Fibroblast of skin of right quadriceps (primary cell): ENCODE measurements at regions not wholly inside any gene's neighbourhood (a gene's known extent, or its start where the extent isn't known, plus 50 kb on each side); places are given as distances from the start of the nearest gene placed in this dataset.

ENCODE experiments used
- DNase-seq: peaks from one replicate; pipeline ENCODE4 v3.0.0-alpha.2; 2013

DNA sequence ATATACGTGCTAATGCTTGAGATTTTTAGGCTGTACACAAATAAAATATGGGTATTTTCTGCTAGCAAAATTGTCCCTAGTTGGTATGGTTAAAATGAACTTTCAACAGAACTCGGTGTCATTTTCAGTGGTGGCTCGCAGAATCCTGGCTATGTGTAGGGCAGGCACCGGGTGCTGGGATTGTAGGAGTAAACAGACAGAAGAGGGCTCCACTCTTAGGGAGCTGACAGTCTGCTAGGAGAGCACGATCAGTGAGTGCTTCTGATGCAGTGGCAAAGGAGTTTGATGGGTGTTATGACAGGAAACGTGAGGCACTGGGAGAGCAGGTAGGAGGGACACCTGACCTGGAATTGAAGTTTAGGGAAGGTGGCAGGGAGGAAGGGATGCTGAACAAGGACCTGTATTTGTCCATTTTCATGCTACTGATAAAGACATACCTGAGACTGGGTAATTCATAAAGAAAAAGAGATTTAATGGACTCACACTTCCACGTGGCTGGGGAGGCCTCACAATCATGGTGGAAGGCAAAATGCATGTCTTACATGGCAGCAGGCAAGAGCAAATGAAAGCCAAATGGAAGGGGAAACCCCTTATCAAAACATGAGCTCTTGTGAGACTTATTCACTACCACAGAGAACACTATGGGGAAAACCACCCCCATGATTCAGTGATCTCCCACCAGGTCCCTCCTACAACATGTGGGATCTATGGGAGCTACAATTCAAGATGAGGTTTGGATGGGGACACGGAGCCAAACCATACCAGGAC is 105.4 kb upstream of the LCLAT1 start:
- no peak for DNase-seq

DNA sequence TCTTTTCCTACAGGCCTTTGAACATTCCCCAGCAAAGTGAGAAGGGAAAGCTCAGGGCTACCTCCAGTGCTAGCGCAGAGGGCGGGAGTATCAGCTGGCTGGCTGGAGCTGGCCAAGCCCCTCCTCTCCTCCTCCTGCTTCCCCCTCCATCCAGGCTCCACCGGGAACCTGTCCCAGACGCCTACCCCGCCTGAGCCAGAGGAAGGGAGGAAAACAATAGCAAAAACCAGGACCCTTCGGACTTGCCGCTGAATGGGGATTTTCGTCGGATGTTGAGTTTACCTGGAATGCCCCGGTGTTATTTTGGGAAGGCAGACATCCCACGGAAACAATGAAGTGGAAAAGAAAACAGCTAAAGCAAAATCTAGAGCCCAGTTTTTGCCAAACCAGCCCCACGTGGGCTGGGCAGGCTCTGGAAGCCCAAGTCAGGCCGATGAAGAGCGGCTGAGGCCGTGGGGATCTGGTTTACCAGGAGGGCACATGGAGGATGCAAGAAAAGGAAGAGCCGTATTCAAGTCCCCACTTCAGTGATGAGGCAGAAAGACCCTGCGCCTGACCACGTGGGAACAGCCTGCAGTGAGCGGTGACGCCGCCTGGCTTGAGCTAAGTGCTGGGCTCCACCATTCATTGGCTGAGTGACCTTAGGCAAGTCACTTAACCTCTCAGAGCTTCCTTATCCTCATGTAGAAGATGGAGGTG is 100.4 kb upstream of the LCLAT1 start:
- DNase-seq: no peak

- no peak for DNase-seq
Observed at GRCh38 chr2:30348825-30349224, 98.2 kb upstream of the LCLAT1 start.

GRCh38 chr2:30349691-30350090 is 97.4 kb upstream of the LCLAT1 start:
- peak; percentile 37 for DNase-seq

DNA sequence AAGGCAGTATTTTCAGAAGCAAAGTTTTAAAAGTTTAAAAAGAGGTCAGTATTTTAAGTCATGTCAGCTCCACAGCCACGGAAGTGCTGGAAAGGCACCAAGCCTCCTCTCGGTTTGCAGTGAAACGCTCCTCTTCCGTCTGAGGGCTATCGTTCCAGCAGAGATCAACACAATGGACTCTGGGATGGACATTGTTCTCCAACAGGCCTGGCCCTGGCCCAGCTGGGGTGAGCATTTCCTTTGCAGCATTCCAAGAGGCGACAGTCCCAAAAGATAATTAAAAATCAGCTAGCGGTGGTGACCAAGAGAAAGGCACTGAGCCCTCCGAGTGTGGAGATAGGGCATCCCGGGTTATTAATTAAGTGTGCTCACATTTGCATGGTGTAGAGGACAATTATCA is 95.9 kb upstream of the LCLAT1 start:
- DNase-seq: no peak

- no peak for DNase-seq
Observed at GRCh38 chr2:30351949-30352348, 95.1 kb upstream of the LCLAT1 start.

DNA sequence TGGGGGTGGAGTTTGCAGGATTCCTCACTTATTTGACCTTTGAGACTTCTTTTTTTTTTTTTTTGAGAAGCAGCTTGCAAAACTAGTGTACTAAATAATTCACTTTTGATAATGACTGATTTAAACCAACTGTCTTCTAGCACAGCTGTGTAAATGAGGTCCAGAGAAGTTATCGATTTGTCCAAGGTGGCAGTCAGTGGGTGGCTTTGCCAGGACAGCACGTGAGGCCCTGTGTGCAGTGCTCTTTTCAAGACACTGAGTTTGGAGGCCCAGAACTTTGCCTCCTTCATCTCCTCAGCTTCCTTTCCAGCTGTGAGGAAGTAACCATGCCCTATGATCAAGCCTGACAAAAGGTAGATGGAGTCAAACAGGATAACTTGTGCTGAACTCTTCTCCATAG is 92.9 kb upstream of the LCLAT1 start:
- no peak for DNase-seq

DNA sequence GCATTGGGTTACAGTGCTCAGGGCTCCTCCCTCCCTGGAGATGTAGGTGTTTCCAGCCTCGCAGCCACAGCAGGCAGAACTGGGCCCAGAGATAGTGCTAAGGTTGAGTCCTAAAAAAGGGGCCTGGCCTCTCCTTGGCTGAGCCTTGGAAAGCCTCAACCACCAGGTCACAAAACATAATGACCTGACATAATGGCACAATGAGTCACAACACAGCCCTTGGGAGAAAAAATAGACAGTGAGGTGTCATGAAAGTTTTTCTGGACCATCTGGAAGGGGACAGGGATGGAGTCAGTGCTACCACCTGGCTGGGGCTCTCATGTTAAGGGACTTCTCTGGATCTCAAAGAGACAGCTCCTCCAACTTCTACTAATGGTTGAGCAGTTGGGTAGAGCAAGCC is 92.4 kb upstream of the LCLAT1 start:
- no peak for DNase-seq

DNA sequence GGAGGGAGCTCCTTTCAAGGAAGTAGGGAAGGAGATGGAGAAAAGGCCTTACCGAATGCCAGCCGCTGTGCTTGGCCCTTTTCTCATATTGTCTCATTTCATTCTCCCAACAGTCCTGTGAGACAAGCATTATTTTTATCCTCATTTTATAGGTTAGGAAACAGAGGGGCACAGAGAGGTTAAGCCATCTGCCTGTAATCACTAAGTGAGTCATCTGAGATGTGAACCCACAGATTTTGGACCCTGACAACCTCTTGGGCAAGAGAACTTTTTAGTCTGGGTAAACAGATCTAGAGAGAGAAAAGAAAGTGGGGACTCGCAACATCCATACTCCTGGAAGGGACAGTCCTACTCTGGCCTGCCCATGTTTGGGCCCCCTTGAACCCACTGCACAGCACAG is 91.7 kb upstream of the LCLAT1 start:
- DNase-seq: no peak

DNA sequence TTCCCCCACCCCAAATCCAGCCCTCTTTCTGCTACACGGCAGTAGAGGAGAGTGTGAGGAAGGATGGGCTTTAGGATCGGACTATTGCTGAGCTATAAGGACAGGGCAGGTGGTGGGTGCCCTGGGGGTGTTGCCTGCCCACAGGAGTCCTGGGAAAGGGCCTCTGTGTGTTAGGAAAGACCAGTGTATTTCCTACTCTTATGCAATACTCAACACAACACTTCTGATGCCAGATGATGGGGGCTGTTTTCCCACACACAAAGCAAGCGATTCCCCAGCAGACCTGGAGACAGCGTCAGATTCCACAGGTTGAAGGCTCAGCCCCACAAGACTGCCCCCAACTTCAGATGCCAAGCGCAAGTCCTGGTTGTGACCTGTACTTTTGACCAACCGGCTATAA is 91.0 kb upstream of the LCLAT1 start:
- DNase-seq: no peak

GRCh38 chr2:30356776-30357175 is 90.3 kb upstream of the LCLAT1 start:
- no peak for DNase-seq

DNA sequence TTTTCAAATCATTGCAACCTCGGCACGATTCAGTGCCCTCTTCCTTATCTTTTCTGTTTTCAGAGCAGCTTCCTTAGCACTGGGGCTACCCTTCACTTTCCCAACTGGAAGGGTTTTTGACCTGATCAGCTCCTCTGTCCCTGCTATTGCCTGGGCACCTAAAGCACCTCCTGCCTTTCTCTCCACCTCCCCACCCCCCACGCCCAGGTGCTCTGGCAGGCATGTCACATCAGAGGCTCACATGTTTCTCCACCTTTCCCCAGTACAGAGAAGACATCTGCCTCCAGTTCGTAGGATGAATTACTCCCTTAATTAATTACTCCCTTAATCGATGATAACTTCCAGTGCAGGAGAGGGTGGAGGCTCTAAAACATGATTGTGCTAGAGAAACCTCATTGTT is 88.7 kb upstream of the LCLAT1 start:
- no peak for DNase-seq

- peak; percentile 54 for DNase-seq
Observed at GRCh38 chr2:30358842-30359241, 88.2 kb upstream of the LCLAT1 start.

DNA sequence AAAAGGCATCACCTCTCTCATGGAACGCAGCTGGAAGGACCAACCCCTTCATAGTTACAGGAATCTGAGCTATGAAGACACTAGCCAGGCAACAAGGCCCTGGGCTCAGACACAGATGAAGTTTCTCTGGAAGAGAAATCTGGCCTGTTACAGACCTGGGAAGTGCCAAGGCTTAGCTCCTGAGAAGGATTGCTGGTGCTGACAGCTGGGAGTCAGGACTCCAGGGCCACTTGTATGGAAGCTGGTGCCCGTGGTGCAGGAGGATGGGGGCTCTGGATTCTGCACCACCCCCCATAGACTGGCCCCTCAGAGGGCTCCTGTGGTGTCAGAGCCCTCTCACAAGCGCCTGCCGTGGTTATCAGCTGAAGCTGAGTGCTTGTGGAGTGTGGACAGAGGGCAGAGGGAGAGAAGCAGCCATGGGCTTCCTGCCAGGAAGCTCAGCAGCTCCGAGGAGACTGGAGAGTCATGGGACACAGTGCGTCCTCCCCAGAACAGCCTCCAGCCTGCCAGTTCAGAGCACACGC is 87.3 kb upstream of the LCLAT1 start:
- DNase-seq: no peak

DNA sequence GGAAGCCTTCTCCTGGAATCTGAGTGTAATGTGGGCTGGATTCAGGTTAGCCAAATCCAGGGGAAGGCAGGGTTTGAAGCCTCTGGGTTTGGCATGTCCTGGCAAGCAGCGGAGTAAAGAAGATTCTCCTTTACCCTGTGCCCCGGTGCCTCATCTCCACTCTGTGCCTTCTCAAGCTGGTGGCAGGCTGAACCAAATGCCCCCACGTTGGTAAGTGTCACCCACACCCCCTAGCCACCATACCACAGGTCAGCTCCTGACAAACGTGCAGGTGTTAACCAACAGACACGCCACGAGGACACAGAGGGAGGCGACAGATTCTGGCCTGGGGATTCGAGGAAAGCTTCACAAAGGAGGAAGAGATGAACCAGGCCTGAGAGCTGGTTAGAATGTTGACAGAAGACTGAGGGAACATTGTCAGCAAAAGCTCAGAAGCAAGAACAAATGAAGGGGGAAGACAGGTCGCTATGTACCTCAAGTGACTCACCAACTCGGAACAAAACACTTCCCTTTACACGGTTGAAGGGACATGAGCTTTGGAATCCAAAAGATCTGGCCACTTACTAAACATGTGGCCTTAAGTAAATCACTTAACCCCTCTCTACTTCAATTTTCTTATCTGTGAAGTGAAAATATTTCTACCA is 85.2 kb upstream of the LCLAT1 start:
- DNase-seq: no peak

DNA sequence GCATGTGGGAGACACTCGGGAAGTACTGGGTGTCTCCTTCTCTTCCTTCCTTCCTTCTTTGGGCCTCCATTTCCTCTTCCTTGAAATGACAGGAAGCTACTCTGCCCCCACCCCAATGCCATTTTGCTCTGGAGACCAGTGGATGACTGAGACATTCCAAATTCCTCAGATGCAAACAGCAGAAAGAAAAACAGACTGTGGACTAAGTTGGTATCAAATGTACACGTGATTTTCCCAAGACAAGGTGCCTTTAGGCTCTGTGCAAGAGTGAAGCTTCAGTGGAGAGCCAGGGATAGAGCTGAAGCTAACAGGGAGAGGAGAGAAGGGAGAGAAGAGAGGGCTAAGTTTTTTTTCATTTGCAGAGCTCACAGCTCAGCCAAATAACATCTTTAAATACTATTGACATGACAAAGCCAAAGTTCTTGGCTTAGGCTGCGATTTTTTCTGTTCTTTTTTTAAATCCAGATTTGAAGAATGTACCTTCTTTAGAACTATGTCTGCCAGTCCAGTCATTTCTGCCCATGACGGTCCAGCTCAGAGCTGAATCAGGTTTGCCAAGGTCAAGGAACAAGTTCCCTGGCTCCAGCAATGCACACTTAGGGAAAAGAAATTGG is 84.5 kb upstream of the LCLAT1 start:
- peak; percentile 62 for DNase-seq

DNA sequence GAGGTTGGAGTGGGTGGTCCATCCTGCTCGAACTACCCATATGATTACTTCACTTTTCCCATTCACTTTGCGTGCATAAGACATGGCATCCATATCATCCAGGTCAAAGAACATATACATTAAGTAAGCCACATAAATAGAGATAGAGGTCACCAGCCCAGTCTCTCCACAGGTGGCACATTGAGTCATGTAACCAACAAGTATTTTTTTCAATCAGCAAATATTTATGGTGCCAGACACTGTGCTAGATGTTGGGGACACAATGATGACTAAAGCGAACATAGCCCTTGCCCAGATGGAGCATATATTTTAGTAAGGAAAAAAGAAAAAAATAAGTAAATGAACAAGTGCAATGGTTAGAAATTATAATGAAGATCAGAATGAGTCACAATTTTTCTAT is 83.6 kb upstream of the LCLAT1 start:
- DNase-seq: no peak

- DNase-seq: no peak
Observed at GRCh38 chr2:30365201-30365600, 81.8 kb upstream of the LCLAT1 start.

DNA sequence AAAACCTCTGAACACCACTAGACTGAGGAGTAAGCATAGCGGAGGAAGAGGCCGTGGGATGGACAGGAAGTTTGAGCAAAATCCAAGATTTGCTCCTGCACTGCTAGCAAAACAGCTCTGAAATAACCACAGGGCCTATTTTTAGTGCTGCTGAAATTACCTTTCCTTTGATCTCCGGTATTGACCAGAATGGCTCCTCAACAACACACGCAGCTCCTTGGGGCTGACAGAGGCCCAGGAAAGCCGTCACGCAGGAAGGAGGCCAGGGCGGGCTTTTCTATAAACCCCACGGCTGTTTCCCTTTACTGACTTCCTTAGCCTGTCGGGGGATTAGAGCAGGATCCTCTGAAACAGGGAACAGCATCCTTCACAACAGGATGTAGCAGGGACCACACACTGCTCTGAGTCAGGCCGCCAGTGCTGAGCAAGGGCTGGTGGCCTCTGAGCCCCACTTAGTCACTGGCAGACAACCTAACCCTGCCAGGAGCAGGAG is 80.8 kb upstream of the LCLAT1 start:
- DNase-seq: peak; percentile 78

DNA sequence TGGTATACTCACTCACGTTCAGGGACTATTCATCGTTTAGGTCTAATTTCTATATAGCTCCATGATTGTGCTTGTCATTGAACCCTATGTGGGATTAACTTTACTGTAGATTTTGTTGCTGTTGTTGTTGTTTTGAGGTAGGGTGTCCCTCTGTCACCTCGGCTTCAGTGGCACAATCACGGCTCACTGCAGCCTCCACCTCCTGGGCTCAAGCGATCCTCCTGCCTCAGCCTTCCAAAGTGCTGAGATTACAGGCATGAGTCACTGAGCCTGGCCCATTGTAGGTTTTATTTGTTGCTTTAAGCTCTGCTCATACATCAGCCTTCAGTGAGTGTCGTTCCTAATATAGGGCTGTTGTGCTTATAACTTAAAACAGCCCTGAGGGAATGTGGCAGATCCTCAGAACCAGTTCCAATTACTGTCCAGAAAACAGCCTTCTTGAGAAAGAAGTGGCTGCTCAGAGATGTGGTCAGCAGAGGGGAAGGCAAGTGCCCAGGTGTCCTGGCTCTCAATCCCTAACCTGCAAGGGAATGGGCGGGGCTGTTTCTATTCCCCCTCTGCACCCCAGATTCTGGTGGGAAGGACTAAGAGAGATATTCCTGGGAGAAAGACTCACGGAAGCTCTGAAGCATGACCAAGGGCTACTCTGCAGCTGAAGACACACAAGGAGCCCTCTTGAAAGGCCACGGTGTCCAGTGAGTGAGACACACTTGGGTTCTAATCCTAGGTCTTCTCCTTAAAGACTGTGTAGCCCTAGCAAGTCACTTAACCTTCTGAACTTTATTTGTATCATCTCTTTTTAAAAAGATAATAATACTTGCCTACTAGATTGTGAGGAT is 79.6 kb upstream of the LCLAT1 start:
- DNase-seq: peak; percentile 56

DNA sequence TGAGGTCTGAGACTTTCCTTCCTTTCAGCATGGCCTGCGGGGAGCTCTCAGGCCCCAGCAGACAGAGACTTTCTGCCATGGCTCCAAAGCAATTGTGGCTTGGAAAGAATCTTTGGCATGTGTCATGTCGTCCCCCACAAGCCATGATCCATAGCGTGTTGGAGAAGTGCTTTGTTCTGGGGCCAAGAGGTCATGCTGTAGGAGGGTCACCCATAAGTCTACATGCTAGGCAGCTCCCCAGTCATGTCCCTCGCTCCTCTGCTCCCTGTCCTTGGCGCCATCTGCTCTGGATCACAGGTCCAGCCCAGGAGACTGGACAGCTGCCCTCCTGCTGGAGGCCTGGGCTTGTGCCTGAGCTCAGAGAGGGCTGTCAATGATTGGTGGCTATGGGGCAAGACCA is 78.8 kb upstream of the LCLAT1 start:
- DNase-seq: peak; percentile 89

DNA sequence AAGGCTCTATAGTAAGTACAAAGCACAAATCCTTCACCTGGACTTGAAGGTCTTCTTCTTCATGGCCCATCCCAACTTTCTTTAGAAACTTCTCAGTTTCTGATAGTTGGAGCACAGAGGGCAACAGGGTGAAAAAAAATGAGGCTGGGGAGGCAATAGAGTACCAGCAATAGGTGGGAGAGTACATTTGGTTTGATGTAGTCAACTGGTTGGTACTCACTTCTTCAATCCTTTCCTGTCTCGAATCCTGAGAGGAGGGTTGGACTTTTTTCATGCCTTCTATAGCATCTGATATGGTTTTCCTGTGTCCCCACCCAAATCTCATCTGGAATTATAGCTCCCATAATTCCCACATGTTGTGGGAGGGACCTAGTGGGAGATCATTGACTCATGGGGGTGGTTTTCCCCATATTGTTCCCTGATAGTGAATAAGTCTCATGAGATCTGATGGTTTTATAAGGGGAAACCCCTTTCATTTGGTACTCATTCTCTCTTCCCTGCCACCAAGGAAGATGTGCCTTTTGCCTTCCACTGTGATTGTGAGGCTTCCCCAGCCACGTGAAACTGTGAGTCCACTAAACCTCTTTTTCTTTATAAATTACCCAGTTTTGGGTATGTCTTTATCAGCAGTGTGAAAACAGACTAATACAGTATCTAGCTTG is 75.9 kb upstream of the LCLAT1 start:
- DNase-seq: no peak
